Brain pericyte (primary cell): ENCODE measurements at regions not wholly inside any gene's neighbourhood (a gene's known extent, or its start where the extent isn't known, plus 50 kb on each side); places are given as distances from the start of the nearest gene placed in this dataset.

Experiments used
- DNase-seq: peaks from one replicate; pipeline ENCODE4 v3.0.0-alpha.2; 2012; ENCODE audit warnings: low read depth, low spot score

DNA sequence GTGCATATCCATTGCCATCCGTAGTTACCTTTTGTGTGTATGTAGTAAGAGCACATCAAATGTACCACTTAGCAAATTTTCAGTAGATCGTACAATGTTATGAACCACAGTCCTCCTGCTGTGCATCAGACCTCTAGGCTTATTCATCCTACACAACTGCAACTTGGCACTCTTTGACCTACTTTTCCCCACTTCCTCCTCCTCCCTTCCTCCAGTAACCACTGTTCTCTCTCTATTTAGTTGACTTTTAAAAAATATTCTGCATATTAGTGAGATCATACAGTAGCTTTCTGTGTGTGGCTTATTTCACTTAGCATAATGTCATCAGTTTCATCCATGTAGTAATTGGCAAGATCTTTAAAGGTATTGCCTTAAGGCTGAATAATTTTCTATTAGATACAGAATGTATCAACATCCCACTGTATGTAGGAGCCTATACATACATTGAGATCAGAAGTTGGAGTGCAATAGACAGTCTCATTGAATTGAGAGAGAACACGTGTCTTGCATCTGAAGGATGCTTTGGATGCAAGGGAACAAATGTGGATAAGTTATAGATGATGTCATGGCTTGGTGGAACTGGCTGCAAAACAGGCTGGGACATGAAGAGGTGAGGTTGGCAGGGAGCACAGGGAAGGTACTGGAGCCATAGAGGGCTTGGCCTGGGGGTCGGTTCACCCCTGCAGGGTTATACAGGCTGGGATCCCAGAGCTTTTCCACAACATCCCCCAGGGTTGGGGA lies 83.0 kb upstream of the FAM180A start:
- no peak for DNase-seq

DNA sequence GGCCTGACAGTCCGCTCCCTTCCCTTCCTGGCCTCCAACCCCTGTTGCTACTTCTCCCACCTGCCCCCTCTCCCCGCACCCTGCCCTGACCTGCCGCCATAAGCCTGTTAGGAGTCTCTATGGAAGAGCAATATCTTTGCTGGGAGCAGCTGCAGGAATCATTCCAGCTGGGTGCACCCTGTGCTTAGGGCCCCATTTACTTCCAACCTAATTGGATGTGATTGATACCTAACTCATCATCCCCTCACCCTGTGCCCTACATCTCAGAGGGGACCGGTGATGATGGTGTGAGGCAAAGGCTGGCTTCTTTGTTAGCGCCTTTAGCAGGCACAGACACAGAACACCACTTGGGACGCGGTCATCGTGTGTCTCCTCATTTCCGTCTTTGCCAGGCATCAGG lies 80.0 kb upstream of the FAM180A start:
- DNase-seq: no peak

DNA sequence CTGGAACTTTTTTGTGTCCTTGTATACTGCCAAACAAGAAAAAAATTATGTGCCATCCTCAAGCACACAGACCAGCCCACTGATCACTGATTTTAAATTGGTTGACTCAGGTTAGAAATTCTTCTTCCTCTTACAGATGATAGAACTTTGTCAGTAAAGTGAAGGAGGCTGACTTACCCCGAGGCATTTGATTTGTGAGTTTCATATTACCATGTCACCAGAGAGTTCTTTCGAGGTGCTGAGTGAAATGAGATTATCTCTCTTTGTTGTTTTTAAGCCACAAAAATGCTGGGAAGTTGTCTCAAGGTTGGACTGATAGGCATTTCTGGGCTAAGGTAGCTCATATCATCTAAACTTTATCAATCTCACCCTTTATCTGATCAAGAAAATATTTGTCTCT lies 78.8 kb upstream of the FAM180A start:
- no peak for DNase-seq

- DNase-seq: no peak
Observed at GRCh38 chr7:135825406-135825805, 76.8 kb upstream of the FAM180A start.

- no peak for DNase-seq
Observed at GRCh38 chr7:135822376-135822775, 73.8 kb upstream of the FAM180A start.

DNA sequence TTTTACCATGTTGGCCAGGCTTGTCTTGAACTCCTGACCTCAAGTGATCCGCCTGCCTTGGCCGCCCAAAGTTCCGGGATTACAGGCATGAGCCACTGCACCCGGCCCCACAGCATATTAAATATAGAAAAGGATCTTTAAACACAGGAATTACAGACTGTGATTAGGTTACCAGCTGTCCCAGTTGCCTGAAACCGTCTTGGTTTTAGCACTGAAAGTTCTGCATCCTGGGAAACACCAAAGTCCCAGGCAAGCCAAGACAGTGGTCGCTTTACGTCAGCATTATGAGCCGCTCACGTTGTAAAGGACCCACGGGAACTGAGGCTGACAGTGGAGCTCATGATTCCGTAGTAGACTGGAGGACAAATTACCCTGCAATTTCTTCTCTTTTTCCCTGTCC lies 69.0 kb upstream of the FAM180A start:
- DNase-seq: no peak

DNA sequence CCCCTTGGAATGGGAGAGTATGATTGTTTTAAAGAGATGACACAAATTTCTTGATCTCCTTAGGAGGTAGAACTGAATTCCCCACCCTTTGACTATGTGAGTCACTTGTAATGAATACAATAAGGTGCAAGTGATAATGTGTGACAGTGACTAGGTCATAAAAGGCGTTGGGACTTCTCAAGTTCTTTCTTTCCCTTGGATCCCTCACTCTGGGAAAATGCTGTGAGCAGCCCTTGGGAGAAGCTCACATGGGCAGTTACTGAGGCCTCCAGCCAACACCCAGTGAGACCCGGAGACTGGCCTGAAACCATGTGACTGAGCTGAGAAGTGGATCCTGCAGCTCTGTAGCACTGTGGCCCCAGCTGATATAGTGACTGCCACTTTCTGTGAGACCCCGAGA lies 66.4 kb upstream of the FAM180A start:
- DNase-seq: no peak

DNA sequence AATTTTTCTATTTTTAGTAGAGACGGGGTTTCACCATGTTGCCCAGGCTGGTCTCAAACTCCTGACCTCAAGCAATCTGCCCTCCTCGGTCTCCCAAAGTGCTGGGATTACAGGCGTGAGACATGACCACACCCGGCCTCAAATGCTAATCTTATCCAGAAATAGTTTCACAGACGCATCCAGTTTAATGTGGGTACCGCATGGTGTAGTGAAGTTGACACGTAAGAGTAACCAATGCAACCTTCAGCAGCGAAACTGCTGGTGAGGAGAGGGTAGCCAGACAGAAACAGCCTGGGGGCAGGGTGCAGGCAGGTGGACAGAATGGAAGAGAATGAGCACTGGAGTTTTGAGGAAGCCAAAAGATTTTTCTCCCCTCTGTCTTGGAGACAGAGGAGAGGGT lies 63.5 kb upstream of the FAM180A start:
- DNase-seq: no peak

DNA sequence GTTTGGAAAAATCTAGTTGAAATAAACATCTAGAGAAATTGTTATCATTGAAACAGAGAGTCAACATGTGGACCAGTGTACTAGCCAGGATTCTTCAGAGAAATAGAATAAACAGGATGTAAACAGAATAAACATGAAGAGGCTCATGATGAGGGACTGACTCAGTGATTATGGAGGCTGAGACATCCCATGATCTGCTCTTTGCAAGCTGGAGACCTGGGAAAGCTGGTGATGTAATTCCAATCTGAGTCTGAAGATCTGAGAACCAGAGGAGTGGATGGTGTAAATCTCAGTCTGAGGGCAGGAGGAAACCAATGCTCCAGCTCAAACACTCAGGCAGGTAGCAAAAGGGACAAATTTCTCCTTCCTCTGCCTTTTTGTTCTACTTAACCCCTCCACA lies 62.9 kb upstream of the FAM180A start:
- no peak for DNase-seq

GRCh38 chr7:135808206-135808605 lies 59.6 kb upstream of the FAM180A start:
- no peak for DNase-seq

DNA sequence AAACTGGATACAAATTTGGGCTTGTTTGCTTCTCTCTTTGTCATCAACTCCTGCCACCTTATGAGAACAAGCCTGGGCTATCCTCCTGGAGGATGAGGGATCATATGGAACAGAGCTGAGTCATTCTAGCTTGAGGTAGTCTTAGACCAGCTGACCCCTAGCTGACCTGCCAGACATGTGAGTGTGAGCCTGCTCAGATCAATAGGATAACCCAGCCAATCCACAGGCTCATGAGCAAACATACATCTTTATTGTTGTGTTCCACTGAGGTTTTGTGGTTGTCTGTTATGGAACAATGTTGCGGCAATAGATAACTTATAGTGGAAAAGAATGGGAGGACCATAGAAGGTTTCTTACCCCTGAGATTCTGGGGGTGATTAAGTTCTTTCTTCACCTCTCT lies 54.5 kb upstream of the FAM180A start:
- DNase-seq: no peak

DNA sequence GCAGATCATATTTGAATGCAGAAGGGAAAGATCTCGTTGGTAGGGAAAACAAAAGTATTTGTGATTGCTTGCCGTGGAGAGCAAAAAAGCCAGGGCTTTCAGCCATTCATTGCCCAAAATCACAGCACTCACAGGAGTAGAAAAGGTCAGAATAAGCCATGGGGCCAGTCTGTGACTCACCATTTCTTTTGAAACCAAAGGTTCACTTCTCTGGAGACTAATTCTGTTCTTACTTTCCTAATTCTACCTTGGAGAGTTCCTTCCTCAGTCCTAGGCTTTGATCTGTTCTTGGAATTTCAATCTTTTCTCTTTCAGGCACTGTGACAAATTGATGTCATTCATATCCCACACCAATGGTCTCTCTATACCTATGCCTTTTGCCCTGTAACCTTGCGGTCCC lies 54.1 kb upstream of the FAM180A start:
- DNase-seq: no peak

GRCh38 chr7:135801877-135802276 lies 53.3 kb upstream of the FAM180A start:
- DNase-seq: no peak

GRCh38 chr7:135801045-135801693 lies 52.6 kb upstream of the FAM180A start:
- peak; percentile 31 for DNase-seq

GRCh38 chr7:135800560-135800959 lies 51.9 kb upstream of the FAM180A start:
- DNase-seq: no peak

- DNase-seq: no peak
Observed at GRCh38 chr7:135799881-135800280, 51.3 kb upstream of the FAM180A start.
